ENCODE measurements at regions not wholly inside any gene's neighbourhood (a gene's known extent, or its start where the extent isn't known, plus 50 kb on each side); places are given as distances from the start of the nearest gene placed in this dataset.

DNA sequence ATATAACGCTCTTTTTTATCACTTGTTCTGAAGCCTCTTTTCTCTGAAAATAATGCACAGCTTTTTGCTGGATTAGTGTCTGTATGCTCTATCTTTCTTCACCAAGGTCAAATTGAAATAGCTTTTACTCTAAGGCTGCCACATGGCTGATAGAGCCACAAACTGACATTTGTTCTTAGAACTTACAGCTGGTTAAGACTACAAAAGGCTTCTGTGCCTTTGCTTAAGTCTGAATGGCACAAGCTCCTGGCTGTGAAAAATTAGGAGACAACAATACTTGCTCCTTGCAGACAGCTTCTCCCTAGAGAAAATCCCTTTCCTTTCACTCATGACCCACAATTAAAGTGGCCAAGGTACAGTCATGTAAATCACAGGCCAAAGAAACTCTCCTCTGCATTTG, 515.3 kb downstream of the DSC3 start:
- H3K4me1 Mint-ChIP-seq = no peaks in the 10 kb centered on the region
- no peaks in the 10 kb centered on the region for H3K79me2 ChIP-seq (ENCODE audit: control insufficient read depth, insufficient read depth, low read length)
- CTCF ChIA-PET = no interaction called here
- no peak overlapping the region for H3K27ac ChIP-seq (ENCODE audit: low read length in 2 of 2)
- ATAC-seq (ENCODE audit: low read depth) (no peak), DNase-seq (no peak)
- no peak overlapping the region for H3K4me3 Mint-ChIP-seq
- H3K4me1 ChIP-seq (ENCODE audit: control insufficient read depth in 2 of 2, insufficient read depth in 2 of 2, low read length in 2 of 2) = no peaks in the 10 kb centered on the region
- H3K4me3 ChIP-seq (ENCODE audit: control extremely low read depth in 1 of 5, extremely low read depth in 1 of 5, insufficient read depth in 1 of 5, low read depth in 2 of 5, low read length in 4 of 5) = no peak overlapping the region
- no peak for TF ChIP-seq EZH2 (IDR thresholded peaks at IDR 0.05; ENCODE audit: borderline replicate concordance, insufficient read depth, low read depth, low read length, poor library complexity, severe bottlenecking)
- TF ChIP-seq, protein P1, sequence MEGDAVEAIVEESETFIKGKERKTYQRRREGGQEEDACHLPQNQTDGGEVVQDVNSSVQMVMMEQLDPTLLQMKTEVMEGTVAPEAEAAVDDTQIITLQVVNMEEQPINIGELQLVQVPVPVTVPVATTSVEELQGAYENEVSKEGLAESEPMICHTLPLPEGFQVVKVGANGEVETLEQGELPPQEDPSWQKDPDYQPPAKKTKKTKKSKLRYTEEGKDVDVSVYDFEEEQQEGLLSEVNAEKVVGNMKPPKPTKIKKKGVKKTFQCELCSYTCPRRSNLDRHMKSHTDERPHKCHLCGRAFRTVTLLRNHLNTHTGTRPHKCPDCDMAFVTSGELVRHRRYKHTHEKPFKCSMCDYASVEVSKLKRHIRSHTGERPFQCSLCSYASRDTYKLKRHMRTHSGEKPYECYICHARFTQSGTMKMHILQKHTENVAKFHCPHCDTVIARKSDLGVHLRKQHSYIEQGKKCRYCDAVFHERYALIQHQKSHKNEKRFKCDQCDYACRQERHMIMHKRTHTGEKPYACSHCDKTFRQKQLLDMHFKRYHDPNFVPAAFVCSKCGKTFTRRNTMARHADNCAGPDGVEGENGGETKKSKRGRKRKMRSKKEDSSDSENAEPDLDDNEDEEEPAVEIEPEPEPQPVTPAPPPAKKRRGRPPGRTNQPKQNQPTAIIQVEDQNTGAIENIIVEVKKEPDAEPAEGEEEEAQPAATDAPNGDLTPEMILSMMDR (IDR thresholded peaks at IDR 0.05) = no peak
- WGBS (ENCODE audit: insufficient coverage) = no CpG with 5 or more reads among the region's 1 CpG
- intact Hi-C loops (cut with micrococcal nuclease) = no loop called here
- no peak overlapping the region for H2AFZ ChIP-seq (ENCODE audit: insufficient read depth, low read depth, low read length, poor library complexity, severe bottlenecking)
- H4K20me1 ChIP-seq (ENCODE audit: control insufficient read depth, insufficient read depth, low read length, poor library complexity, severe bottlenecking) = no peaks in the 10 kb centered on the region
- no peak overlapping the region for H3K9ac ChIP-seq (ENCODE audit: low read length)
- no peak overlapping the region for H3K4me2 ChIP-seq (replicated peaks; ENCODE audit: low read depth, low read length, poor library complexity, severe bottlenecking)
- H3K36me3 ChIP-seq (replicated peaks in 1 of 2; ENCODE audit: control extremely low read depth in 1 of 2, control insufficient read depth in 1 of 2, extremely low read depth in 1 of 2, insufficient read depth in 2 of 2, low read length in 1 of 2) = no peaks in the 10 kb centered on the region
- no peaks in the 10 kb centered on the region for H3K9me3 ChIP-seq (ENCODE audit: control extremely low read depth in 1 of 3, control insufficient read depth in 2 of 3, insufficient read depth in 1 of 3, low read length in 2 of 3)
- no peaks in the 10 kb centered on the region for H3K27me3 Mint-ChIP-seq
- peaks cover 2% of the 10 kb centered on the region for H3K9me3 Mint-ChIP-seq (ENCODE audit: insufficient read depth)
- no peak overlapping the region for H3K27ac Mint-ChIP-seq
- H3K27me3 ChIP-seq (replicated peaks in 1 of 4; ENCODE audit: control extremely low read depth in 1 of 4, control insufficient read depth in 3 of 4, insufficient read depth in 4 of 4, low read length in 3 of 4) = no peaks in the 10 kb centered on the region
- POLR2A ChIA-PET = no interaction called here

DNA sequence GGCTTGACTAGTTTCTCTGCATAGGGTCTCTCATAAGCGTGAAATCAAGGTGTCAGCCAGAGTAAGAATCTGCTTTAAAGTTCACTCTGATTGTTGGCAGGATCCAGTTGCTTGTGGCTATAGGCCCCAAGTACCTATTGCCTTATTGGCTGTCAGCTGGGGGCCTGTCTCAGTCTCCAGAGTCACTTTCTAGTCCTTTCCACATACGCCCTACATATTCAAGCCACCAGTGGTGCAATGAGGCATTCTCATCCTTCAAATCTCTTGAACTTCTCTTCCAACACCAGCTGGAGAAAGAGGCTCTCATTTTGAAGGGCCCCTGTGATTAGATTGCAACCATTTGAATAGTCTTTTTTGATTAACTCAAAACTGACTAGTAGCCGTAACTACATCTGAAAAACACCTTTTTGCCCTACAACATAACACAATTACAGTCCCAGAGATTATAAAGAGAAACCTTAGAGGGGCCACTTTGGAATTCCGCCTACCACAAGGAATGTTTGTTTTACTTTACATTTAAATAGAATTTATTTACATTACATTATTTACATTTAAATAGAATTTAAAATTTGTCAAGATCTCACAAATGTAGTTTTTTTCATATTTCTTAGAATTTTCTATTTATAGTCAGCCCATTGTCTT, 520.1 kb downstream of the DSC3 start:
- 95% methylated on average over 2 of the region's 4 CpGs for WGBS (ENCODE audit: insufficient coverage)
- POLR2A ChIA-PET = no interaction called here
- Mint-ChIP-seq H3K27ac (no peak overlapping the region), H3K27me3 (no peaks in the 10 kb centered on the region), H3K4me1 (no peaks in the 10 kb centered on the region), H3K4me3 (no peak overlapping the region), H3K9me3 (ENCODE audit: insufficient read depth) (peaks cover 2% of the 10 kb centered on the region)
- DNase-seq (no peak), ATAC-seq (ENCODE audit: low read depth) (no peak)
- Histone ChIP-seq H3K79me2 (ENCODE audit: control insufficient read depth, insufficient read depth, low read length) (no peaks in the 10 kb centered on the region), H3K9me3 (ENCODE audit: control extremely low read depth in 1 of 3, control insufficient read depth in 2 of 3, insufficient read depth in 1 of 3, low read length in 2 of 3) (no peaks in the 10 kb centered on the region), H3K4me3 (ENCODE audit: control extremely low read depth in 1 of 5, extremely low read depth in 1 of 5, insufficient read depth in 1 of 5, low read depth in 2 of 5, low read length in 4 of 5) (no peak overlapping the region), H3K27me3 (replicated peaks in 1 of 4; ENCODE audit: control extremely low read depth in 1 of 4, control insufficient read depth in 3 of 4, insufficient read depth in 4 of 4, low read length in 3 of 4) (no peaks in the 10 kb centered on the region), H3K4me2 (replicated peaks; ENCODE audit: low read depth, low read length, poor library complexity, severe bottlenecking) (no peak overlapping the region), H3K36me3 (replicated peaks in 1 of 2; ENCODE audit: control extremely low read depth in 1 of 2, control insufficient read depth in 1 of 2, extremely low read depth in 1 of 2, insufficient read depth in 2 of 2, low read length in 1 of 2) (no peaks in the 10 kb centered on the region), H4K20me1 (ENCODE audit: control insufficient read depth, insufficient read depth, low read length, poor library complexity, severe bottlenecking) (no peaks in the 10 kb centered on the region), H2AFZ (ENCODE audit: insufficient read depth, low read depth, low read length, poor library complexity, severe bottlenecking) (no peak overlapping the region), H3K4me1 (ENCODE audit: control insufficient read depth in 2 of 2, insufficient read depth in 2 of 2, low read length in 2 of 2) (no peaks in the 10 kb centered on the region), H3K9ac (ENCODE audit: low read length) (no peak overlapping the region), H3K27ac (ENCODE audit: low read length in 2 of 2) (no peak overlapping the region)
- CTCF ChIA-PET = no interaction called here
- TF ChIP-seq EZH2 (IDR thresholded peaks at IDR 0.05; ENCODE audit: borderline replicate concordance, insufficient read depth, low read depth, low read length, poor library complexity, severe bottlenecking) = no peak
- TF ChIP-seq, protein P1 (IDR thresholded peaks at IDR 0.05) = no peak
- intact Hi-C loops (cut with micrococcal nuclease) = no loop called here

All from B cell (primary cell).